Thyroid gland (tissue), 4 donors: ENCODE measurements at regions not wholly inside any gene's neighbourhood (a gene's known extent, or its start where the extent isn't known, plus 50 kb on each side); places are given as distances from the start of the nearest gene placed in this dataset.

ENCODE experiments used
- CTCF ChIP-seq, 6 experiments: fragments of 200-600 bp in 3 of 6; fragments of 450-650 bp in 3 of 6; sonication (generic) in 3 of 6; IDR thresholded peaks; one replicate each; pipeline ENCODE4 v1.5.1; 2016 to 2019; ENCODE audit warnings: antibody characterized with exemption in 6 of 6, mild to moderate bottlenecking in 2 of 6, inconsistent platforms in 1 of 6, moderate library complexity in 1 of 6
- POLR2A ChIP-seq, 2 donors: fragments of 450-650 bp; IDR thresholded peaks; one replicate each; pipeline ENCODE4 v1.6.1; 2017; ENCODE audit warnings: antibody characterized with exemption in 2 of 2, mild to moderate bottlenecking in 2 of 2, moderate library complexity in 1 of 2

GRCh38 chr3:147975165-147975564 lies 566.0 kb downstream of the ZIC1 start:
- TF ChIP-seq POLR2A (IDR thresholded peaks at IDR 0.05) (no peak), CTCF (IDR thresholded peaks at IDR 0.05) (no peak)
